NCI-H2029 treated with DMSO at 0.1 percent for 48 hours (cell line): ENCODE measurements at regions not wholly inside any gene's neighbourhood (a gene's known extent, or its start where the extent isn't known, plus 50 kb on each side); places are given as distances from the start of the nearest gene placed in this dataset.

Experiments
- DNase-seq: peaks from one replicate; lab custom pipeline; 2025; lab: John Stamatoyannopoulos, UW

DNA sequence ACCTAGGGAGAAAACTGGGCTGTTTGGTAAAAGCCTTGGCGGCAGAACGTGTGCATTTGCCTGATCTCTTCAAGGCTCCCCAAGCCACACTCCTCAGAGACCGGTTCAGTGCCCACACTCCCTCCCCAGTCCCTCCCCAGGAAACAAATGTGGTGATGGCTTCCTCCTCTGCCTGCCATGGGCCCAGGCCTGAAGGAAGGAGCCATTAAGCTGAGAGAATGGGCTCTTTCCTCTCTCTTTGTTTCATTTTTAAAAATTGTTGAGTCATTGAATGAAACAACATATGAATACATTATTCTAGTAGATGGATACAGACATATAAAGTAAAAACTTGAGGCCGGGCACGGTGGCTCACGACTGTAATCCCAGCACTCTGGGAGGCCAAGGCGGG lies 50.6 kb upstream of the YWHAQ start:
- no peak for DNase-seq

- DNase-seq: no peak
These were observed 54.8 kb upstream of the YWHAQ start for GRCh38 chr2:9685637-9686036.

GRCh38 chr2:9686061-9686460 lies 55.3 kb upstream of the YWHAQ start:
- DNase-seq: no peak

DNA sequence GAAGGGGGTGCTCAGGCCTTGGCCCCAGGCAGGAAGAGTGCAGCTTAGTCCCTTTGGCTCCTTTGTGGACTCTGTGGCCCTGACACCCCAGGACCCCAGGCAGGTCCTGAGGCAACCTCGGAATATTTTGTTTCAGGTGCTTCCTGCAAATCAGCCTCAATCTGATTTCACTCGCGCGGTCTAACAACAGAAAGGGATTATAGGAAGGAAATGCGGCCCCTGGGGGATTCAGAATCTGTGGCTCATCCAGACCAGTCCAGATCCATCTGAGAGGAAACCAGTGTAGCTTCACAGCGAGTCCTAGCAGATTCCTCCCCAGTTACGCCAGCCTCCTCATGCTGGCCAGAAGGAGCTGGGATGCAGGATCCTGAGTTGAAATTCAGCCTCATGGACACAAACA lies 59.5 kb upstream of the YWHAQ start:
- DNase-seq: no peak

DNA sequence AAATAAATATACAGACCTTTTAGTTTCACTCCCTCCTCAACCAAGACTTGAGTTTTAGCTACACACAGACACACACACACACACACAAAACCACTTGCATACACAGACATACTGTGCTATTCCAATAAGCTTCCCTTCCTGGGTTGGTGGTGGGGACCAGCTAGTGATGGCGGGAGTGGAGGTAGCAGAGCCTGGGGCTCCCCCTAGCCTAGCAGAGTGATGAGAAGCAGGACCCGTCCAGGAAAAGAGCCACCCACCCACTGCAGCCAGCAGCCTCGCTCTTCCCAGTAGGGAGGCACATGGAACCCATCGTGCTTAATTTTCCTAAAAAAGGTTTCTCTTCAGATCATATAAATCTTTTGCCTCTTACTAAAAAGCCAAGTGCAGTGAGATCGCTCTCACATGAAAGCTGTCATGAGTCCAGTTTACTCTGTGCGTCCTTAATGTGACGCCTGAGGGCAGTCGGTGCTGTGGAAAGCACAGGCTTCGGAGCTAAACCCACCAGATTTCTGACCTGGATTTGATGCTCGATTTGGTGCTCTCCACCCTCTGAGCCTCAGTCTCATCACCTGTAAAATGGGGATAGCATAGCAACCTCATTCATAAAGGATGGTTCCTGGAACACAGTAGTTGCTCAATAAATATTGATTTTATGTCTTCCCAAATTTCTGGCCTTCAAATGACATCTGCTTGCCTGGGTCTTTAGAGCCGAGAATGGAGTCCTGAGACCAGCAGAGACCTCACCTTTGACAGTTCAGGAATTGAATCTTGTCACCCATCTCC lies 60.1 kb upstream of the YWHAQ start:
- DNase-seq: no peak

- no peak for DNase-seq
These were observed 61.8 kb upstream of the YWHAQ start for GRCh38 chr2:9692456-9693195.

GRCh38 chr2:9693196-9693491 lies 62.3 kb upstream of the YWHAQ start:
- no peak for DNase-seq

GRCh38 chr2:9693646-9694045 lies 62.8 kb upstream of the YWHAQ start:
- DNase-seq: no peak

GRCh38 chr2:9694661-9695234 lies 64.0 kb upstream of the YWHAQ start:
- DNase-seq: no peak

GRCh38 chr2:9695941-9696340 lies 65.1 kb upstream of the YWHAQ start:
- DNase-seq: no peak

DNA sequence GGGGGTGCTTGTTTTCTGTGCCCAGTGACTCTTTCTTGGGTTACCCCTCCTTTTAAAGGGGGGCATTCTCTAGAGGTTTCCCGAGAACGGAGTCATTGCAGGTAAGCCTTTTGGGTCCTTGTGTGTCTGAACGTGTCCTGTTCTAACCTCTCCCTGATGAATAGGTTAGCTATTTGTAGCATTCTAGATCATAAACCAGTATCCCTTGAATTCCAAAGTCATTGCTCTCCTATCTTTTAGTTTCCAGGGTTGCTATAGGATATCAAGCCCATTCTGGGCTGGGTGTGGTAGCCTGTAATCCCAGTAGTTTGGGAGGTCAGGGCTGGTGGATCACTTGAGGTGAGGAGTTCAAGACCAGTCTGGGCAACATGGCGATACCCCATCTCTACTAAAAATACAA lies 65.9 kb upstream of the YWHAQ start:
- DNase-seq: no peak

DNA sequence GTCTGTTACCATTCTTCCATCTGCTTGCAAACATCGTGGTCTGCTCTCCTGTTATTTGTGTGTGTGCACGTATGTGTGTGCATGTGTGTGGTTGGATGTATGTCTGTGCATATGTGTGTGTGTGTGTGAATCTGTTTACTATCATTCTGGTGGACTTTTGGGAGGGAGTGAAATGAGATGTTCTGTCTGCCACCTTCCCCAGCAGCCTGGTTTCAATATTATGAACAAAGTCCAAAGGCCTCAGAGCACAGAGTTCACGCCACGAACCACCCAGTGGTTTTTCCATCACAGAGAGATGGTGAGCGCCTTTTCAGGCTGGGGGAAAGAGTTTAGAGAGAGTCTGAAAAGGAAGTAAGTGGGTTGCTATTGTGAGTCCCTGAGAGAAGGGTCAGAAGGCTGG lies 67.1 kb upstream of the YWHAQ start:
- no peak for DNase-seq

GRCh38 chr2:9699139-9700108 lies 68.6 kb upstream of the YWHAQ start:
- no peak for DNase-seq

DNA sequence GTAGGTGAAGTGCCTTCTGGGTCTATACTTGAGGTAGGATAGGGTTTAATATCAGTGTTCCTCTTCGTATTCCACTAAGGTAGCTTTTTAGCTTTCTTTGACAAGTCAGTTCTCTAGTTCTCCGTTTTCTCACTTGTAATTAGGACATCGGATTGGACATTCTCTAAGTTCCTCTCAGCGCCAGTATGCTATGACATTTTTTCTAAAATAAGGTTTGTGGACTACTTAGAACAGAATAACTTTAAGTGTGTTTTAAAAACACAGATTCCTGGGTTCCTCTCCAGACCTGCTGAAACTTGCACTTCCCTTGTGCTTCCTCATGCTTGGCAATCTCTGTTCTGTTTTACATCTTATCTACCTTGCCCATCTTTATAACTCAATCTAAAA lies 69.3 kb upstream of the YWHAQ start:
- DNase-seq: no peak

DNA sequence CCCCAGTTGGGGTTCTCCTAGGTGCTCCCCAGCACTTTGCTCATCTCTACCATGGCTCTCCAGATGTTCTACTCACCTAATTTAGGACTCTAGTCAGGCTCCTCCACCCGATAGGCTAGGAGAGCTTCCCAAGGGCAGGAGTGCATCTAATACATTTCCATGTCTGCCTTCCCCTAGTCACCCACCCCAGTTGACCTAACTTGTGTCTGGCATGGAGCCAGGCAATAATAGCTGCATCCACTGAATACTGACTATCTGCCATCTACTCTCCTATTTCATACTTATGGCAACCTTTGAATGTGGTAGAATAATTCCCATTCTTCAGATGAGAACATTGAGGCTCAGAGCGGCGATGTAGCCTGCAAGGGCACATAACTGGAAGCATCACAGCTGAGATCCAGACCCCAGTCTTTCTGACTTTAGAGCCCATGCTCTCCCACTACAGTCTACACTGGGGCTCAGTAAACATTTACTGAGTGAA lies 71.8 kb upstream of the YWHAQ start:
- no peak for DNase-seq

- DNase-seq: peak; percentile 62
These were observed 72.4 kb upstream of the YWHAQ start for GRCh38 chr2:9703085-9703678.

DNA sequence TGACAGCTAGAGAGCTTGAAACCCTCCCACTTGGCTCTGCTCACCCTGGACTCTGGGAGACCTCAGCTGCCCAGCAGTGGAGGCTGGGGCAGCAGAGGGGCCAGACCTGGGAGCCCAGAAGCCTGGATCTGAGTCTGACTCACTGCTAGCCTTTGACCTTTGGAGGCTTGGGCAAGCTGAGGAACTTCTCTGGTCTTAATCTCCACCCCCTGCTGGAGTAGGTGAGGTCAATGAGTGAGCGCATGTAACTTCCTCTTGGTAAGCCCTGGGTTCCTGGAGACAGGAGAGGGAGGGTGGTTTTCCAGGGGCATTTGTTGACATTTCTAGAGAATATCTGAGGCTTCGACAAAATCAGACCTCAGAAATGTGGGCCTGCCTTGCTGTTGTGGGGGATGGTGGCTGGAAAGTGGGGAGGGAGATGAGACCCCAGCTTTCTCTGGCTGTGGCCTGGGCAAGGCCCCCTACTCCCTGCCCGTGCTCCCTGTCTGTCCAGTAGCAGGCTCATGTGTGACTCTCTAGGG lies 73.0 kb upstream of the YWHAQ start:
- no peak for DNase-seq

- no peak for DNase-seq
These were observed 73.8 kb upstream of the YWHAQ start for GRCh38 chr2:9704600-9704999.

DNA sequence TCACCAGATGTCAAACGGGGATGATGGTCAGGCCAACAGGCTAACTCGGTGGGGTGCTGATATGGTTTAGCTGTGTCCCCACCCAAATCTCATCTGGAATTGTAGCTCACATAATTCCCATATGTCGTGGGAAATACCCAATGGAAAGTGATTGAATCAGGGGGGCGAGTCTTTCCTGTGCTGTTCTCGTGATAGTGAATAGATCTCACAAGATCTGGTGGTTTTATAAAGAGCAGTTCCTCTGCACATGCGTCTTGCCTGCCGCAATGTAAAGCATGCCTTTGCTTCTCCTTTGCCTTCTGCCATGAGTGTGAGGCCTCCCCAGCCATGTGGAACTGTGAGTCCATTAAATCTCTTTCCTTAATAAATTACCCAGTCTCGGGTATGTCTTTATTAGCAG lies 74.4 kb upstream of the YWHAQ start:
- no peak for DNase-seq

- DNase-seq: peak; percentile 3
These were observed 76.2 kb upstream of the YWHAQ start for GRCh38 chr2:9707008-9707407.

DNA sequence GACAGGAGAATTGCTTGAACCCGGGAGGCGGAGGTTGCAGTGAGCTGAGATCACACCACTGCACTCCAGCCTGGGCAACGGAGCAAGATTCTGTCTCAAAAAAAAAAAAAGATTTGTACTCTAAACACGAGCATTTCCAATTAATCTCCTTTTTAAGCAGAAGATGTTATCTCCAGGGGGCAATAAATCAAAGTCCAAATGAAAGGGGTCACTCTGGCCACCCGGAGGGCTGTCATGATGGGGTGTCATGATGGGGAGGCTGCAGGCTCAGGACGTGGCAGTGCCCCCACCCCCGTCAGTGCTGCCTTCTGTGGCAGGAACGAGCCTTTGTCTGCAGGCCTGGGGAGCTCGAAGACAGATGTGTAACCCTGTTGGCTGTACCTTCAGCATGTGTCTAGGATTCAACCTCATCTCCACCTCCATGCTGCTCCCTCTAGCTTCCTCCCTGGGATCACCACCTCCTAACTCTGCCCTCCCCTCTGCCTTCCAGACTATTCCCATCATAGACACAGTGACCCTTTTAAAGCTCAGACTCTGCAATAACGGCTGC lies 76.9 kb upstream of the YWHAQ start:
- no peak for DNase-seq
